ENCODE measurements at regions not wholly inside any gene's neighbourhood (a gene's known extent, or its start where the extent isn't known, plus 50 kb on each side); places are given as distances from the start of the nearest gene placed in this dataset.

- TF ChIP-seq CTCF (IDR thresholded peaks at IDR 0.05) (no peak), POLR2A (IDR thresholded peaks at IDR 0.05) (no peak)
These were observed 739.9 kb downstream of the CDH11 start for GRCh38 chr16:64381979-64382378.

Data from uterus (tissue), 2 donors.